GM21619 (cell line): ENCODE measurements at regions not wholly inside any gene's neighbourhood (a gene's known extent, or its start where the extent isn't known, plus 50 kb on each side); places are given as distances from the start of the nearest gene placed in this dataset.
"Not testable (repeated sequence)": the region's sequence is repeated elsewhere in the genome, so short reads cannot be mapped to it uniquely, and the experiment has no call there.

Experiments
- ATAC-seq: cut with Tn5 transposase; IDR thresholded peaks from one replicate; pipeline ENCODE4 v1.9.1; 2021; ENCODE audit not compliant: unreplicated experiment

DNA sequence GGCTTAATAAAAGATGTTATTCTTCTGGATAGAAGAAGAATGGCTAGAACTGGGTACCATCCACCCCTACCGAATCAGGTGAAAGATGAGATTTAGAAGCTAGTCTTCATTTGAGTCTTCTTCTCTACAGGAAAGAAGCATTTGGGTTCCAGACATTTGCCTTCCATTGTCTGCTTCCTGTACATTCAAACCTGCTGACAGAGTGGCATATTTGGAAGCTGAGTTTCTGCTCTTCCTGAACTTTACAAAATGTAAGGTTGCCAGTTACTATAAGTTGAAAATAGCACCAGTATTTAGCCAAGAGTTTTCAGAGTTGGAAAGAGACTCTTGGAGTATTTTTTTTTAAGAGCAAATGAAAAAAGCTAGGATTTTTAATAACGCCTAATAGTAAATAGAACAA, 525.4 kb upstream of the TLE4 start:
- ATAC-seq: no peak

DNA sequence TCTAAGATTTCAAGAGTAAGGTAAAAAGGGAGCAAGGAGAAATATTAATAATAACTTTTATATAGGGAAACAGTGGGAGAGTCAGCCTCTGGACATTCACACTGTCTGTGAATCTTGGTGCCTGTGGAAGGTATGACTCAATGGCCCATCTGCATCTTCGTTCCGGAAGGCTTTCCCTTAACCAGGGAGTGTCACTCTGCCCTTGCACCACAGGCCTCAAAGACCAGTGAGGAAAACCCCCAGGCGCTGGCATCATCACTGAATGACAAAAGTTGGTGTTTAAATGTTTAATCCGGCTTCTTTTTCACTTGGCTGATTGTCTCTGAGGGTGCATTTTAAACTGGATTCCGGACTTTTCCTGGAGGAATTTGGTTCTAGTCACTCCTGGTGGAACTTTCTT, 522.4 kb upstream of the TLE4 start:
- ATAC-seq: no peak

- ATAC-seq: no peak
Observed at GRCh38 chr9:79053598-79053997, 518.2 kb upstream of the TLE4 start.

DNA sequence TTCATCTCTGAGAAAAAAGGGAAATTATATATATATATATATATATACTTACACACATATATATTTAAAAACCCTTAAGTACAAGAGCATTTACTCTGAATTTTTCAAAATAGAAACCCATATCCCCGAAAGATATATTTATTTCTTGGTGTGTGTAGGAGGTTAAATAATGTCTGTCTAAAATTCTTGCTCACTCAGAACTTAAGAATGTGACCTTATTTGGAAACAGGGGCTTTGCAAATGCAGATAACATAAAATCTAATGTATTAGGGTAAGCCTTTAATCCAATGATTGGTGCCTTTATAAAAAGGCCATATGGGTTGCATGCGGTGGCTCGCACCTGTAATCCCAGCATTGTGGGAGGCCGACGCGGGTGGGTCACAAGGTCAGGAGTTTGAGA, 517.3 kb upstream of the TLE4 start:
- no peak for ATAC-seq

GRCh38 chr9:79056041-79056440, 515.7 kb upstream of the TLE4 start:
- ATAC-seq: no peak

DNA sequence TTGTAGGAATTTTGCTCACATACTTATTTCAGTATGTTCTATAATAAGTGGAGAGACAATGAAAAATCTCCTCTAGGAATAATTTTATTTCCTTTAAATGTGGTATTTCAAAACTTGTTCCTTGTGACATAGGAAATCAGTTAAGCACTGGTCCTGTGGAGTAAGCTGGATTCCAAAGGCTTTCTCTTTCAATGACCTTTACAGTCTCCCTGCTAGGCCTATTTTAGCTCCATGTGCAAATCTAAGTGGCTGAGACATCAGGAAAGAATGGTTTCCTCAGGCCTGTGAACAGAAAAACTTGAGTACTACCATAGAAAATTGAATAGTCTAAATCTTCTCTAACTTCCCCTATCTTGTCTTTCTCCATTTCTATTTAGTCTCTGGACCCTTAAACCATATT, 514.2 kb upstream of the TLE4 start:
- no peak for ATAC-seq

DNA sequence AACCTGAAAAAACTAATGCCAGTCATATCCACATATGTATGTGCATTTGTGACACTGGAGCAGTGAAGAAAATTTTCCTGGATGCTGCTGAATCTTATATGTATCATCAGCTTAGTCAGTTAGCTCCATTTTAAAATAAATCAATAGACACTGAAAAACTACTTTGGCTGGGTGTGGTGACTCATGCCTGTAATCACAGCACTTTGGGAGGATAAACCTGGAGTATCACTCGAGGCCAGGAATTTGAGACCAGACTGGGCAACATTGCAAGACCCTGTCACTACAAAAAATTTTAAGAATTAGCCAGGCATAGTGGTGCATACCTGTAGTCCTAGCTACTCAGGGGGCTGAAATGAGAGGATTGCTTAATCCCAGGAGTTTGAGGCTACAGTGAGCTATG, 511.0 kb upstream of the TLE4 start:
- no peak for ATAC-seq

DNA sequence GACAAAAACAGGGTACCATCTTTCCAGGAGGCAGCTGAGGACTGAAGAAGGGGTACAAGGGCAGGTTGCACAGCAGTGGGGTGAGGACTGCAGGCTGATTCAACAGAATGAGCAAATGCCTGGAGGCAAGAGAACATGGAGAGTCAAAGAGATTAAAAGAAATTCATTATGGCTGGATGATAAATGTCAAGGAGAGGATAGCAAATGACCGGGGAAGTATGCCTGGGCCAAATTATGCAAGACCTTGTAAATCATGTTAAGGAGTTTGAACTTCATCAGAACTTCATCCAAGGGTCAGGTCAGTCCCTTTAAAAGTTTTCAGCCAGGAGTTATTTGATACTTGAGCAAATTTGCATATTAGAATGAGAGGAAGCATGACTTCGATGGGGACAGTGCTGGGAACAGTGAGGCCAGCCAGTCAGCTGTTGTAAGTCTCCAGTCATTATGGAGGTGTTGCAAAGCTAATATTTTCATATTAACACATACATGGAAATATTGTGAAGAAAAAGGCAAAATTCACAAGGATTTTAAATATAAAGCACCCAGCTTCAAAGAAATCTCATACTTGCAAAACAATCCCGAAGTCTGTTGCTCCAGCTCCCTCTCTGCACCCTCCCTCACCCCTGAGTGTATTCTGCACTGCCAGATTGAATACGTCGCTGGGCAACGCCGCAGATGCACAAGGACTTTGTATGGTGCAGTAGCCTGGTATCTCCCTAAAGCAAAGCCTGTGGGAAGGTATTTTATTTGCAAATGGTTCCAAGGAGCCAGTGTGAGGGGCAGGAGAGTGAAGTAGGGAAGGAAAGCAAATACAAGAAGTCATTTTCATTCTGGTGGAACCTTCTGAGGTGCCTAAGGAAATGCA, 509.8 kb upstream of the TLE4 start:
- ATAC-seq: no peak

DNA sequence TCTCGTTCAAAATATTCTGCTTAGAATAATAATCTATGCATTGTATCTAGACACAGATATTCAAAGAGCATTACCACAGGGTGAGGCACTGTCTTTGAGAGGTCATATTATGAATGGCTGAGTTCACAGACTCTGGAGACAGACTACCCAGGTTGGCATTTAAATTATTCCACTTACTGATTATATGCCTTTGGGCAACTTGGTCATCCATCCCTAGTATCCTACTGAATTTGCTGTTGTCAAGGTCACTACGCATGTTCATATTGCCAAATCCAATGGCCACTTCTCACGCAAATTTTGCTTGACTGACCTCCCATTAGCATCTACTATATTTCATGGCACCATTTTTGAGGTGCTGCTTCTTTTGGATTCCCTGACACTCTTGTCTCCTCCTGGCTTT, 498.6 kb upstream of the TLE4 start:
- ATAC-seq: no peak

- no peak for ATAC-seq
Observed at GRCh38 chr9:79080536-79080935, 491.2 kb upstream of the TLE4 start.

DNA sequence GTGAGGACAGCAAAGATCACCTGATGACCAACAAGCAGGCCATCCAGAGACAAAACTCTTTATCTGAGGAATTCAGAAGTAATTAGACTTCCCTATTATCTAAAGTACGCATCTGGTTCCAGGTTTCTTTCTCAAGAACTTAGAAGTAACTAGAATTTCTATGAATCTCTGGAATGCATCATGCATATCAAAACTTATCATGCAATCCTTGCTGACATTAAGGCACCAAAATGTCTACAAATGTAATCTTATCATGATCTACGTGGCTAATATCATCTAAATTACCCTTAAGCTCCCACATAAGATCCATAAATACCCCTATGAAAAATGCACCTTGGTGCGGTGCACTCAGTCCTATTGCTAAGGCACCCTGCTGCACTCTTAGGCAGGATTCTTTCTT, 488.1 kb upstream of the TLE4 start:
- ATAC-seq: no peak

GRCh38 chr9:79087133-79087532, 484.6 kb upstream of the TLE4 start:
- no peak for ATAC-seq

DNA sequence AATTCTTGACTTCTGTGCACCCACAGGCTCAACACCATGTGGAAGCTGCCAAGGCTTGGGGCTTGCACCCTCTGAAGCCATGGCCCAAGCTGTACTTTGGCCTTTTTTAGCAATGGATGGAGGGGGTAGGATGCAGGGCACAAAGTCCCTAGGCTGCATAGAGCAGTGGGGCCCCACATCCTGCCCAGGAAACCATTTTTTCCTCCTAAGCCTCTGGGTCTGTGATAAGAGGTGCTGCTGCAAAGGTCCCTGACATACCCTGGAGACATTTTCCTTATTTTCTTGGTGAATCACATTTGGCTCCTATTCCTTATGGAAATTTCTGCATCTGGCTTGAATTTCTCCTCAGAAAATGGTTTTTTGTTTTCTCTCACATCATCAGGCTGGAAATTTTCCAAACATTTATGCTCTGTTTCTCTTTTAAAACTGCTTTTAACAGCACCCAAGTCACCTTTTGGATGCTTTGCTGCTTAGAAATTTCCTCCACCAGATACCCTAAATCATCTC, 482.7 kb upstream of the TLE4 start:
- no peak for ATAC-seq

DNA sequence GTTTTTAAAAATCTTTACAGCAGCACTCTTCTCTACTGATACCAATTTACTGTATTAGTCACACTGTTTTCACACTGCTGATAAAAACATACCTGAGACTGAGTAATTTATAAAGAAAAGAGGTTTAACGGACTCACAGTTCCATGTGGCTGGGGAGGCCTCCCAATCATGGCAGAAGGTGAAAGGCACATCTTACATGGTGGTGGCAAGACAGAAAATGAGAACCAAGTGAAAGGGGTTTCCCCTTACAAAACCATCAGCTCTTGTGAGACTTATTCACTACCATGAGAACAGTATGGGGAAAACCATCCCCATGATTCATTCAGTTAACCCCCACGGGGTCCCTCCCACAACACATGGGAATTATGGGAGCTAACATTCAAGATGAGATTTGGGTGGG, 481.9 kb upstream of the TLE4 start:
- ATAC-seq: not testable (repeated sequence)

GRCh38 chr9:79103257-79103656, 468.5 kb upstream of the TLE4 start:
- ATAC-seq: not testable (repeated sequence)

- no peak for ATAC-seq
Observed at GRCh38 chr9:79104216-79104615, 467.5 kb upstream of the TLE4 start.

DNA sequence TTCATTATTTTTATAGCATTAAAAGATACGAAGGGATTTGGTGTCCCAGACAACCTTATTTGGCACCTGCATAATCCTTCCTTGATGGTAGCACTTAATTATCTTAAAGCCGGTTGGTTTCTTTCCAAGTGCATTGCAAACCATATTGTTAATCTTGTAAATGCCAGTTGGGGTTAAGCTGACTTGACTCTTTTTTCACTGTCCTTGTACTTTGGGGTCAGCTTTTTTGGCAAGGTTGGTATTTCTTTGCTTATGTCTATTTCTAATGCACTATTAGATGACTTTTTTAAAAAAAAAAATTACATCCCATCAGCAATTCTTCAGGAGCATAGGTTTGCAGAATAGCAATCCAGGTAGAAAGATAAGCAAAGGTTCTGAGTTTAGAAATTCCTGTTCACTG, 466.8 kb upstream of the TLE4 start:
- ATAC-seq: no peak

DNA sequence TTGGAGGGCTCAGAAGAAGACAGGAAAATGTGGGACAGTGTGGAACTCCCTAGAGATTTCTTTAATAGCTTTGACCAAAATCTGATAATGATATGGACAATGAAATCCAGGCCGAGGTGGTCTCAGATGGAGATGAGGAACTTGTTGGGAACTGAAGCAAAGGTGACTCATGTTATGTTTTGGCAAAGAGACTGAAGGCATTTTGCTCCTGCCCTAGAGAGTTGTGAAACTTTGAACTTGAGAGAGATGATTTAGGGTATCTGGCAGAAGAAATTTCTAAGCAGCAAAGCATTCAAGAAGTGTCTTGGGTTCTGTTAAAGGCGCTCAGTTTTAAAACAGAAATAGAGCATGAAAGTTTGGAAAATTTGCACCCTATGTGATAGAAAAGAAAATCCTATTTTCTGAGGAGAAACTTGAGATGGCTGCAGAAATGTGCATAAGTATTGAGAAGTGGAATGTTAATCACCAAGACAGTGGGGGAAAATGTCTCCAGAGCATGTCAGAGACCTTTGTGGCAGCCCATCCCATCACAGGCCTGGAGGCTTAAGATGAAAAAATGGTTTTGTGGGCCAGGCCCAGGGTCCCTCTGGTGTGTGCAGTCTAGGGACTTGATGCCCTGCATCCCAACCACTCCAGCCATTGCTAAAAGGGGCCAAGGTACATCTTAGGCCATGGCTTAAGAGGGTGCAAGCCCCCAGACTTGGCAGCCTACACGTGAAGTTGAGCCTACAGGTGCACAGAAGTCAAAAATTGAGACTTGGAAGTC, 463.7 kb upstream of the TLE4 start:
- ATAC-seq: no peak

DNA sequence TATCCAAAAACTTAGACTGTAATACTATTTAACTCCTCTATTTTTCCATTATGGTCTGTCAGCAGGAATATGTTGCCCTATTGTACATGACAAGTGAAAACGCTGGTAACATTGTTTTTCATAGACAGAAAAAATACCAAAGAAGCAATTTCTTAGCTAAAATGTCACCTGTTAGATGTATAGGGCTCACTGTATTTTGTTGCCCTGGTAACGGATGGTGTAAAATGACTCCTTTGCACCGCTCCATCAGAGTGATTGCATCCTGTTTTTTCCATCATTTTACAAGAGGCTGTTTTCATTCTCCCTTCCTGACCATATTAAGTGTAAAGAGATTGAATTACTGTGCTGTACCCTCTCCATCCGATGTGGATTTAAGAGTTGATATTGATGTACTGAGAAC, 460.1 kb upstream of the TLE4 start:
- no peak for ATAC-seq

GRCh38 chr9:79115176-79115575, 456.6 kb upstream of the TLE4 start:
- ATAC-seq: no peak

DNA sequence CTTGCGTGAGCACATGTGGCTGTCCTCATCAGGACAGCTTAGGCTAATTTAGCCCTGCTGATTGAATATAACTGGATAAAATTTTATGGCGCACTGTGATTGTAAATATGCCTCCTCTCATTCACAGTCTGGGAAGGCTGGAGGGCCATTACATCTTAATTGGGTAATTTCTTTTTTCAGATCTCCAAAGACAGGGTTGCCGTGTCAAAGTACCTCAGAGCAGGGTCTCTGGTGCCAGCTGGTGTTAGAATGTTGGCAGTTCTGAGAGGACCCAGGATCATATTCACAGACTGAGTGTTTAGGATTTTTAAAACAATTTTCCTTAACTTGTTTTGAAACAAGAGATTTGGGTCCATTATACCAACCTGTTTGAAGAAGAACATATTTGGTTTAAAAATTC, 455.7 kb upstream of the TLE4 start:
- ATAC-seq: no peak

DNA sequence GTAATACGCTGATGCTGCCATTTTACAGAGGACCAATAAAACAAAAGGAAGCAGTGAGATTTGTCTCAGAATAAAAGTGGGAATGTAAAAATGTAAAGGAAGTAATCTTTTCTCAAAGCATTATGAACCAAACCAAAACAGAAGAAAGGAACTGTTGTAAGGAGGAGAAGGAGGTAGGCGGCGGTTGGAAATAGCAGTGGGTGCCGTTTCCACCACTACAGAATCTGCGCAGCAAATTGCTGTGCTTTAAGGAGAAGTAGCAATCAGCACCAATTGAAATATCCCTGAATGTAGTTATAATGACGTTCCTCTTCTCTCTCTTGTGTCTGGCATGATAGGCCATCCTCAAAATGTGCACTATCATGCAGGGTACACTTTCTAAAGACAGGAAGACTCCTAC, 455.1 kb upstream of the TLE4 start:
- ATAC-seq: no peak
